ENCODE measurements at regions not wholly inside any gene's neighbourhood (a gene's known extent, or its start where the extent isn't known, plus 50 kb on each side); places are given as distances from the start of the nearest gene placed in this dataset.

DNA sequence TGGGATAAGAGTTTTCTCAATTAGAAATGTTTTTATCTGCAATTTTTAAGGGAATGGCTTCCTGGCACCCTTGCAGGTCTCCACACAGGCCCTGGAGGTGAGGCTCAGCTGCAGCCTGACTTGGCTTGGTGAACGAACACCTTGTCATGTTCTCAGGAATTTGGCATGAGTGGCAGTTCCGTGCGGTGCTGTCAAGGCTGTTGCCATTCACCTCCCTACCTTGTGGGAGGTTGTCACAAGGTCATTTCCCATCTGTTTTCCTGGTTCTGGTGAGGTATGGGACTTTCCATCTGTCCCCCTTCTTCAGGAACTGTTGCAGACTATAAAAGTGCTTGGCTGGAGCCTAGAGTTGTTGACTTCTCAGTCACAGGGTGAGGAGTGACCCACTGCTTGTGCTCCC is 82.9 kb downstream of the ELOVL4 start:
- DNase-seq, result no peak

DNA sequence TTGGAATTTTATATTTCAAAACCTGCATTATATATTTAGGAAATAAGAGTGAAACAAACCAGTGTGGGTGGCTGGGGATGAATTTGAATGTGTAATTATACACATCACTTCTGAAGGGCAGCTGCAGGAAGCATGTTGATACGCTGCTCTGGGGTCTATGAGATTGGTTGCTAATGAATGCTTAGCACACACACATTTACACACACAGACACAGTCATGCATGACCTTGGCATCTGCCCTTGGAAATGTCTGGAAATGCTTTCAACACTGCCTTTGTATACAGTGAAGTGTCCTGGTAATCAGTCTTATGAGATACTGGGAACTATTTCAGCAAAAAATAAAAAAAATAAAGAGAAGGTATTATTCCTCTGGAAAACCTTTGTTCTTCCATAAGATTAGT is 83.4 kb downstream of the ELOVL4 start:
- DNase-seq, result no peak

DNA sequence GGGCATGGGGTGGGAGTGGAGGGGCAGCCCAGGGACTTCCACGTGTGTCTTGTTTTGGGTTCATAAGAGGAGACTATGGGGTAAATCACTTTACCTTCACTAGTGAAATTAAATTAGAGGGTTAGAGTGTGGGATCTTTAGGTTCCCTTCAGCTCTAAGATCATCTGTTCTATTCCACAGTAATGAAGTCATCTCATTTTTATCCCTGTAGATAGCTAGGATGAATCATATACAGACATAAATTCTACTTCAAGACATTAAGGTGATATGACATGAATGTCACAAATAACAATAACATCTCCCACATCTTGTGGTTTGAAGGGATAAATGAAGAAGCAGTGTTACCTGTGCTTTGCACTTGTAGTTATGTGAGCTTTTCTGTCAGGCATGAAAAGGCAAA is 83.8 kb downstream of the ELOVL4 start:
- DNase-seq, result no peak

GRCh38 chr6:79862711-79863110 is 84.6 kb downstream of the ELOVL4 start:
- no peak for DNase-seq

DNA sequence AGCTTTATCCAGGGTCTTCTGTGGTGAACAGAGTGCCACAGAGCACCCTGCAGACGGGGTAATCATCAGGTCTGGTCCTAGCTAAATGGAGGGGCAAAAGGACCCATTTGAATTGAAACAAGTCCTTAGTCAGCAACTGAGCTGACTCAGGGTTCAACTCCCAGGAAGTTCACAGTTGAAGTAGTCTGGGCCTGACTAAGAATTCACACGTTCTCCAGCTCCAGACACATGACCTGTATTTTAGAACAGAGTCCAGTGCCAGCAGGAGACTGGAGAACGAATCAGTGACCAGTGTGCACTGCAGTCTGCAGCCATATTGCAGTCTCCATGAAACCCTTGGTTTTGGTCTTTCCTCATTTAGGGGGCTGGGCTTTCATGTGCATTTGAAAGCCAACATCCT is 85.2 kb downstream of the ELOVL4 start:
- DNase-seq, result no peak

DNA sequence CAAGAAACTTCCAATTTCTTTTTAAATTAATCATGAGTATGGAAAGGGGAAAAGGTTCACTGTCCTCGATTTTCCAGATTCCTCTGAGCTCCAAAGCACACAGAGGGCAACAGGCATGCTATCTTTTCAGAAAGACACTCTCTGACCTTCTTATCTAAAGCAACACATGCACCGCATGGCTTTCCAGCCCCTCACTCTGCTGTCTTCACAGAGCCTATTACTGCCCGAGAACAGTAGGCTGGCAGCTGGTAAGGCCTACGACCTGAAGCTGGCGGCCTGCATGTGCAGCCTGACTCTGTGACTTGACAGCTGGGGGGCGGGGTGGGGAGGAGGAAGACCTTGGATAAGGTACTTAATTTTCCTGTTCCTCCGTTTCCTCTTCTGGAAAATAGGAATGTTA is 86.3 kb downstream of the ELOVL4 start:
- no peak for DNase-seq

DNA sequence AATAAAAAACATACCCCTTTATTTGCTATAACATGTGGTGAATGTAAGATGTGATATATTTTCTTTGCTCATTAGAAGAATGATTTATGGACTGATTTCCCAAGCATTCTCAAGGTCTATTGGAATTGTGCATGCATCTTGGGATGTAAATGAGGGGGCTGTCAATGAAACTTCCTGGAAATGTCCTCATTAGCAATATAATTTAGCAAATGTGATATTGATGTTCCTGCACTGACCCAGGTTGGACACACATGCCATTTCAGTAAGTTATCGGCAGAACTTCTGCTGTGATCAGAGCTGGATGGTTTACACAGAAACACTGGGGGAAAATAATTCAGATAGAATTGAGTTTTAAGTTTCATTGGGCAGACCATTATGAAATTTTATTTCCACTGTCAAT is 99.9 kb downstream of the ELOVL4 start:
- no peak for DNase-seq

GRCh38 chr6:79842376-79843040 is 104.8 kb downstream of the ELOVL4 start:
- DNase-seq, result no peak

DNA sequence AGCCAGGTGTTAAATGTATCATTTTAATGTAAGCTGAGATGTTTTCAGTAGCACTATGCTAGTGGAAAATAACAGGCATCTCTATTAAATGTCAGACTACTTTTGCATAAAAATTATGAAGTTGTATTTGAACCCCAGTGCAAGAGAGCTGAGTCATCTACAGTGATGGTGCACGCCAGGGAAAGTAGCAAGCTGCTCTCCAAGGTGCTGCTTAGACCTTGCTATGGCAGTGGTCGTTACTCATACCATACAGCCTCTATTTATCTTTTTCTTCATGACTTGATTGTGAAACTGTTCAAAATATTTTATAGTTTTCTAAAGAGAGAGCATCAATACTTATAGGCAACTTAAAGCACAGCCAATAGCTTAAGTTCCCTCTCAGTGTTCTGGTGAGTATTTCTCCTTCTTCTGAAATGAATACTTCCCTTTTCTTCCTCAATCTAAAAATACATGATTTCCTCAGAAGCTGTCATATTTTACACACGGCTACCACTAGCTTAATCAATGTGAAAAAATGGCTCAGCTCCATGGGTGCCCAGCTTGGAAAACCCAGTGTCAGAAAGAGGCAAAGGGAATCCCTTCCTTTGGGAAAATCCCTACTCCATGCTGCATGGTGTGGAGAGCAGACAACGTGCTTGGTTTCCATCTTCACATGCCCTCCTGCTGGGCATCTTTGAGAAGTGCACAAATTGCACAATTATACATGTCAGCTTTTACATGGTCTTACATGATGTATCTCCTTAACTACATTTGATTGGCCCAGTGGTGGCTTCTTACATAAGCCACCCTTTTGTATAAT is 105.6 kb downstream of the ELOVL4 start:
- no peak for DNase-seq

- no peak for DNase-seq
These were observed 108.5 kb downstream of the ELOVL4 start for GRCh38 chr6:79838851-79839250.

GRCh38 chr6:79833964-79834284 is 113.4 kb downstream of the ELOVL4 start:
- no peak for DNase-seq

DNA sequence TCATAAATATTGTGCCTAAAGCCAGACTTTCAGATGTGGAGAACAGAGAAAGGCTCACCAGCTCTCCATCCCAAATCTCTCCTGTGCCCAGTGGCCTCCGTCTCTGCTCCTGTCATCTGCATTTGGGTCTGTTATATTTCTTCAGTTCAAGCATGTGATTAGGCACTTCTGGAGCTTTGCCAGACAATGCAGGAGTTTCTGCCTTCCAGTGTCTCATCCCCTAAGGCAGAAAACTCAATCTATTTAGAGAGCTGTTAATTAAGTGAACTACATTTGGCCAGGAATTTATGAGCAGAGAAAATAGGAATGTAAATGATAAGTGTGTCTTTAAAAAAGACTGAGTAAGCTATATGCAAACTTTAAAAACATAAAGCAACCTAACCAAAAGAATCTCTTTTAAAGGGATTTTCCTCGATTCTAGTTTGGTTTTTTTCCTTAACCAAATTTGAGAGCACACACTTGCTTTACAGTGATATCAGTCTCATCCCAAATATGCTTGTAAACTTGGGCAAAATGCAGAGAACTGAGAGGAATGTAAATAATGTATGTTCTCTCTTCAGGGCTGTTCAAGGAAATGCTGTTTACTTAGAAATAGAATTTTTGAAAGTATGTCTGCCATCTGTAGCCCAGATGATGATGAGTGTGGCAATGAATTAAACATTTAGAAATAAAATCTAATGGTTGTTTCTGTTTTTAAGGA is 113.9 kb downstream of the ELOVL4 start:
- DNase-seq, result no peak

- no peak for DNase-seq
These were observed 114.6 kb downstream of the ELOVL4 start for GRCh38 chr6:79832723-79833122.

DNA sequence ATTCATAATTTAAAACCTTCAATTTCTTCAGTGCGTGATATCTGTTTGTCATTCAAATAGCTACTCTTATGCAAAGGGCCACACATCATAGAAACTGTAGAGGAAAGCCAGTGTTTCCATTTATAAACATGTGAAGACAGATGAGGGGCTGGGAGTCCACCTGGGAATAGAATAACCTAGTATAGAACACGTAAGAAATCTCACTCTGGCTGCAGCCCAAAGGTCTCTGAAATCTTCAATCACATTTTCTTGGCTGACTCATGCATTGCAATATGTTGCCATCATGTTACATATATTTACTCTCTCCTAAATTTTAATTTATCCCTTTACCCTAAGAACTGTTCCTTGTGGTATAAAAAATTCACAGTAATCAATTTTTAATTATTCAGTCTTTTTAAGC is 123.2 kb downstream of the ELOVL4 start:
- no peak for DNase-seq

- DNase-seq, result no peak
These were observed 125.5 kb downstream of the ELOVL4 start for GRCh38 chr6:79821859-79822258.

GRCh38 chr6:79818471-79818870 is 128.9 kb downstream of the ELOVL4 start:
- no peak for DNase-seq

DNA sequence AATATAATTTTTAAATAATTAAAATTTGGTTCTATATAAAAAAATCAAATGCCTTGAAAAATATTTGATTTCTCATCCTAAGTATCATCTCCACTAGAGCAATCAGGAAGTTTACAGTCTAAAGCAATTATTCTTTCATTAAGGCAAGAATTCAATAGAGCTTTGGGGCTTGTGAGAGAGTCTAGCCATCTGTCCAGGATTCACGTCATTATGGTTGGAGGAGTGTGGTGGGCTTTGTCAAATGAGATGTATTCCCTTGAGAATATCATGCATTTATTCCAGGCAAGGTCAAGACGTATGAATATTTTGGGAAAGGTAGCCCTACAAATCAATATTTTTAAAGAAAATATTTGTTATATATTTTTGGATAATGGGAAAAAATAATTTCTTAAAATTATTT is 132.4 kb downstream of the ELOVL4 start:
- no peak for DNase-seq

- DNase-seq, result peak; percentile 84
These were observed 133.3 kb downstream of the ELOVL4 start for GRCh38 chr6:79813854-79814709.

- no peak for DNase-seq
These were observed 134.1 kb downstream of the ELOVL4 start for GRCh38 chr6:79813143-79813850.

GRCh38 chr6:79812195-79812594 is 135.2 kb downstream of the ELOVL4 start:
- no peak for DNase-seq

GRCh38 chr6:79810871-79811270 is 136.5 kb downstream of the ELOVL4 start:
- no peak for DNase-seq

DNA sequence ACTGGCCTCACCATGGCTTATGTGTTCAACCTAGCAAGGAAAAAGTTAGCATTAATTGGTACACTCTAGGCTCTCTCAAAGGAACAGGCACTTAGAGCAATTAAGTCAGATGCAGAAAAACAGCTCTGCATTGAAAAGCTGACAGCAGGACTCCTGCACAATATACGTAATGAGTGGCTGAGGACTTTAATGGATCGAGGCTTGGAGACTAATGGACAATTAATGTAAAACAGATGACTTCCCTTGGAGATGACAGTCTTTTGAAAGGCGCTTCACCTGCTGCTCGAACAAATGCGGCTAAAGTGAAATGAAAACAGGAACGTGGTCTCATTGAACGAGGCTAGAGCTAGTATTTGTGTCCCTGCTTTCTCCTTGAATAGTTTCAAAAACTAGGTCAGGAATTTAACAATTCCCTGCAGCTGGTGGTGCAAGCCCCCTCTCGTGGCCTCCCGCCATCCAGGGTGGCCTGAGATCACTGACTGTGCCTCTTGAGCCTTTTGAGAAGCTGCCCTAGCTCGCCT is 137.1 kb downstream of the ELOVL4 start:
- DNase-seq, result no peak

Measured in stimulated activated CD8-positive, alpha-beta memory T cell treated with anti-CD3 and anti-CD28 coated beads, Interleukin-4, amount 100 ng/mL, for 48 hours (primary cell).